GM19372 (cell line): ENCODE measurements at regions not wholly inside any gene's neighbourhood (a gene's known extent, or its start where the extent isn't known, plus 50 kb on each side); places are given as distances from the start of the nearest gene placed in this dataset.

Experiments used
- ATAC-seq: cut with Tn5 transposase; IDR thresholded peaks from one replicate; pipeline ENCODE4 v1.9.1; 2021; ENCODE audit warnings: mild to moderate bottlenecking, low read depth, moderate library complexity; ENCODE audit not compliant: unreplicated experiment

DNA sequence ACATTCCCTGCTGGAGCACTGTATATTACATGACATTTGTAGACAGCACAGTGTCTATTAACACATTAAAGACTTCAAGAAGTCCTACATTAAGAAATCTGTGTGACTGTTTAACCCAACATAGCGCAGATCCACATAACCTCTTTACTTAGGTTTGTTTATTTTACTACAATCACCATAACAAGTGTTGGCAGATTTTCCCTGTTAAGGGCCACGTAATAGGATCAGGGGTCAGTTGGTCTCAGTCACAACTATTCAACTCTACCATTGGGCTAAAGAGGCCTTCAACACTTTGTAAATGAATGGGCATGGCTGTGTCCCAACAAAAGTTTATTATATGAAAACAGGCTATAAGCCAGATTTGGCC, 51.3 kb upstream of the ADORA2B start:
- ATAC-seq, result no peak

DNA sequence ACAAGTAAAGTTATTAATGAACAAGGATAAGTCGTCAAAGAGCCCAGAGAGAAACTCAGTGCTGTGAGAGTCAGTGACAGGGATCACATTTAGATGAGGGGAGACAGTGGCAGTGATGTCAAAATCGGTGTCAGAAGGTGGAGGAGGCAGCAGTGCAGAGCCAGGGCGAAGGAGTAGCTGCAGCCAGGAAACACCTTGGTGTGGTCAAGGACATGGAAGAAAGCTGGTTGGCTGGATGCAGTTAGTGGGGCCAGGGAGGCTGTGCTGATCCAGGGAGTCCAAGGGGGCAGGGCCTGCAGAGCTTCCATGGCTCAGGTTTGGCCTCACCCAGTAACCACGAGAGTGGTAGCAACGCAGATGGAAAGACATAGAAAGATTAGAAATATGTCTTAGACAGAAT, 50.7 kb upstream of the ADORA2B start:
- ATAC-seq, result no peak

DNA sequence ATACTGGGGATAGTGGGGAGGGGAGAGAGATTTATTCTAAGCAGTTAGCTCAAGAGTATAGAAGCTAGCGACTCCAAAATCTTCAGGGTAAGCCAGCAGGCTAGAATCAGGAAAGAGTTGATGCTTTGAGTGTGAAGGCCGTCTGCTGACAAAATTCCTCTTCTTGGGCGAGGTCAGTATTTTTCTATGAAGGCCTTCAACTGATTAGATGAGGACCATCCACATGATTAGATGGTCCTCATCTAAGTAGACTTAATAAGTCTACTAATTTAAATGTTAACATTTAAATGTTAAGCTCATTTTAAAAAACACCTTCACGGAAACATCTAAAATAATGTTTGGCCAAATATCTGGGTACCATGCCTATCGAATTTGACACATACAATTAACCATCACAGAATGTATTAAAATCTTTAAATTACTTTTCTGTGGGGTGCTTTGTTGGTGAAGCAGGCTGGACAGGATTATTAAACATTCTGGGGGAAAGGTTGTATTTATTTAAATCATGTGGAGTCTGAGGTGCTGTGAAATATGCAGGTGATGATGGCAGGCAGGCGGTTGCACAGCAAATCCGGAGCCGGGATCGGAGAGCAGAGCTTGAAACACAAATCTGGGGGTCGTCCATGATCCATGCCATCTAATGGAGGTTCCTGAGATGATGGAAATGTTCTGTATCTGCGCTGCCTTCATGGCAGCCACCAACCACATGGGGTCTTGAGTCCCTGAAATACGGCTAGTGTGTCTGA, 49.8 kb upstream of the ADORA2B start:
- ATAC-seq, result no peak
